NCI-H345 (cell line): ENCODE measurements at regions not wholly inside any gene's neighbourhood (a gene's known extent, or its start where the extent isn't known, plus 50 kb on each side); places are given as distances from the start of the nearest gene placed in this dataset.
A peak's percentile ranks its signal among the peaks of the same experiment; 100 is the strongest.

Experiments used
- DNase-seq: peaks from one replicate; lab custom pipeline; 2025; lab: John Stamatoyannopoulos, UW

- no peak for DNase-seq
Observed at GRCh38 chr21:37967036-37967435, 50.8 kb upstream of the KCNJ6 start.

DNA sequence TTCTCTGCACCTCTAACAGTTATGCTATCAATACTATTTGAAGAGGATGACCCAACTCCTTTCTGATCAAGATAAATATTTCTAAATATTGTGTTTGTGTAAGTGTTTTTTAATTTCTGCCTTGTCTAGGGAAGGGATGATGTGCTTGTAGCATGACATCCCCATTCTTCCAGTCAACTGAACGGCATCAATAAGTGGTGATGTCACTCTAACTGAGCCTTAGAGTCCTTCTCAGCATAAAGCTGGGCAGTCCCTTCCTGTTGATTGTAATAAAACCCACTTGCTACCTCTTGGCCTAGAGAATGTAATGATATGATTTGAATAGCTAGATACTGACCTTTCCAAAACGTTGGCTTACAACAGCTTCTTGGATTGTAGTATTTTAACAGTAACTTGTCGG lies 52.5 kb upstream of the KCNJ6 start:
- DNase-seq, result no peak

DNA sequence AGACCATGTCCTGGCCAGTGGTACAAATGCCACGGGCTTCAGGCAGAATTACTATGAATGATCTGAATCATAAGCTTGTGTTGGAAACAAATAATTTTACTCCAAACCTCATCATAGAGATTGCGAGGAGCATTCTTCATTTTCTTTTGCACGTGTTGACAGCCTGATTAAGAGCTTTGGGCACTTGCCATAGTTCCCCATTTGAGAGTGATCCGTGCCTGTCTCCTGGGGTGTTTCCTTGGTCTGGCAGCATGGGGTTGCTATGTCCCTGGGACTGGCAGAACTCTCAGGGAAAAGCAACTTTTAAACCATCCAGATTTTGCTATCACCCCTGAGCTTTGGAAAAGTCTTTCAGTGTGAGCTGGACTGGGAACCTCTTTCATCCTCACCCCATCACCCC lies 54.3 kb upstream of the KCNJ6 start:
- DNase-seq, result no peak

GRCh38 chr21:37971390-37971950 lies 55.2 kb upstream of the KCNJ6 start:
- no peak for DNase-seq

DNA sequence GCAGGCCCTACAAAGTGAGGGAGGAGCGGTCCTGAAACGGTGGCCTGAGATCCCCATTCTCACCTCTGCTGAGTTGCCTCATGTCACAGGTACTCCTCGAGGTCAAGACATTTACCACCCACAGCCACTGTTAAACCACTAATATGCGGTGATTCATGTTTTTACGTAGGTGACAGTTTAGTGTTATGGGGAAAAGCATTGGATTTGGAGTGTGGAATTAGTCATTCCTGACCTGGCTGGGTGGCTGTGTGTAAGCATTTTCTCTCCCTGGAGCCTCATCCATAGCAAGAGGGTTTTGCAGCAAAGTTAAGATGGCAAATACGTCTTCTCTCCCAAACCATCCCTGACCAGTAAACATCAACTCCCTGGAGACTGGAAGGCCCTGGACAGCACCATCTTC lies 57.8 kb upstream of the KCNJ6 start:
- no peak for DNase-seq

- no peak for DNase-seq
Observed at GRCh38 chr21:37982496-37983318, 66.5 kb upstream of the KCNJ6 start.

GRCh38 chr21:37983336-37984095 lies 67.3 kb upstream of the KCNJ6 start:
- no peak for DNase-seq

GRCh38 chr21:37984416-37984815 lies 68.2 kb upstream of the KCNJ6 start:
- no peak for DNase-seq

GRCh38 chr21:37986000-37986399 lies 69.7 kb upstream of the KCNJ6 start:
- DNase-seq, result no peak

DNA sequence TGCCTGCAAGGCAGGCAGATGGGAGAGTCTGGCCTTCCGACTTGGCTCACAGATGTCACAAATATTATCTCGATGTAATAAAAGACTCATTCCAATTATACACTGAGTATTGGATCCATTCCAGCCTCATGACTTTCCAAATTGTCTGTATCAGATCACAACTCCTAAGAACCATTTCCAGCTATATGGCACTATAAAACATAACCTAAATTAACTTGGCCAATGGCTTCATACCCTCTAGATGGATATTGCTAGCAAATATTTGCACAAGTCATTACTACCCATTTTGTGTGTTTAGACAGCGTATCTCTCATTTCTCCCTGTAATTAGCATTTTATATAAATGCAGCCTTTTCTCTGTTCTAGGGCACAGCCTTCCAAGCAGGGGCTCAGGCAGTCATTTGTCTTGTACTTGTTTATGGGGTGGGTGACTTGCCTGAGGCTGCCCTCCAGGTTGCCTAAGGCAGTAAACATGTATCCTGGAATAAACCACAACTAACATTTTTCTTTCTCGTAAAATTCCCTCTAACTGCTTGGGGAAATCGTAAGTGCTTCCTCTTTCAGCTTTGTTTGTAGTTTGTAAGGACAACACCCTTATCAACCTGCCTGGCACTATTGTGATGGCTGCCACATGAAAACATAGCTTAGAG lies 70.6 kb upstream of the KCNJ6 start:
- DNase-seq, result peak; percentile 54

- DNase-seq, result no peak
Observed at GRCh38 chr21:37987668-37988067, 71.4 kb upstream of the KCNJ6 start.

GRCh38 chr21:37993071-37993470 lies 76.8 kb upstream of the KCNJ6 start:
- no peak for DNase-seq

DNA sequence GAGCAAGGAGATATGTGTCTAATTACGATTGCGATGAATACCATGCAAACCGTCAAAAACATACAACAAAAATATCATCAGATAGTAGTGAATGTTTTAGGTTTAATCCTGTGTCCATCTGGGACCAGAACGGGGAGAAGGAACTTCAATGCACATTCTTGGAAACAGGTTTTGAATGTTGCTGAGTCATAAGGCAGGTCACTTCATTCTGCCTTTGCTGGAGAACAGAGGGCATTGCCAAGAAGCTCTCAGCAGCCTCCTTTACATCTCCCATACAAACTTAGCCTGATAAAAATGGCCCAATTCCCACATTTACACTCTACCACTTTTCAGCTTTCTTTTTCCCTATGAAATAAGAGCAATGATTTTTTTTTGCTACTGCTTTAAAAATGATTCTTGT lies 78.0 kb upstream of the KCNJ6 start:
- DNase-seq, result no peak

GRCh38 chr21:38012672-38013071 lies 96.4 kb upstream of the KCNJ6 start:
- no peak for DNase-seq

DNA sequence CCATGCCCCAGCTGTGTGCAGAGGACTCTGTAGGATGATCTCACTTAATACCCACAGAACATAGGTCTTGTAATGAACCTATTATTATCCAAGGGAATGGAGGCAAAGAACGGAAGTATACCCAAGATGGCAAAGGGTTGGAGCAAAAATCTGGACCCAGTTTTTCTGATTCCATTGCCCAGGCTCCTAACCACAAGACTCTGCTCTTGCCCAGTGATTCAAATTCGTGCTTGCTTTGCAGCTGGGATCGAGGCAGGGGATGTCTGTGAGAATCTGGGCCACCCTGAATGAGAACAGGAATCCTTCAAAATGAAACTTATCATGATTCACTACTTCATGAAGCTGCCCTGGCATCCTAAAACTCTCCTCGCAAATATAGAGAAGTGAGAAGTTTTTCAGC lies 97.5 kb upstream of the KCNJ6 start:
- no peak for DNase-seq

DNA sequence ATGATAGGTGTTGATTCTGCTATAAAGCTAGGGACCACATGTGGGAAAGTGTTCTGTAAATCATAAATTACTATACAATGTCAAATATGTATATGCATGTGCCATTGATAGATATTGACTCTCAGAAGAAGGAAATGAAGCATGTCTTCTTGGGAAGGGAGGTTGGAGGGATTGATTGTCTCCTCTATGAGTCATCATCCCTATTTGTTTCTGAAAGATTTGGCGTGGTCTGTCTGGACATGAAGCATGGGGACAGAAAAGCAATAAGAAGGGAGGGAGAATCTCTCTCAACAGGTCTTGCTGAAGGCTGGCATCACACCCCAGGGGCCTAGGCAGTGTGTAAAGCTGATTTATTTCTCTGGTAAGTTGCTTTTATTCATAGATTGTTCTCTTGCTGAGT lies 98.0 kb upstream of the KCNJ6 start:
- DNase-seq, result no peak

DNA sequence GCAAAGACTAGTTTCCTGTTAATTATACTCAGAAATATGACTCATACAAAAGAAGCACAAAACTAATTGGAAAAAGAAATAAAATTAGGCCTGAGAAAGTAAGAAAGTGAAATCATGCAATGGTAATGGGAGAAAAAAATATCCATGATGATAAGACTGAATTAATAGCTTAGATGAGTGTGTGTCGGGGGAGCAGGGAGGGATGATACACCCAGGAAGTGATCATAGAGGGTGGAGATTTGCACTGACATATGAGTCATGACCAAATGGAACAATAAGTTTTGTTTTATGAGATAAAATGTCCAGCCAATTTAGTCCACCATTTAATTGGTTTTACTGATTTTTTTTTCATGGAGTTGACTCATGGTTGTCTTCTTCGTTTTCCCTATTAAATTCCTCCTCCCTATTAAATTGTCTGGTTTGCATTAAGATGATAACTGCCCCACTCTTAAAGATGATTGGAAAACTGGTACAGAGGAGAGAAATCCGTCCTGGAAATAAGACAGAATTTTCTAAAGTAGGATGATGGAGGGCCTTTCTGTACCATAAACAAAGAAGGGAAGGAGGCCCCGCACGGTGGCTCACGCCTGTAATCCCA lies 111.7 kb upstream of the KCNJ6 start:
- DNase-seq, result no peak

GRCh38 chr21:38032082-38032801 lies 116.0 kb upstream of the KCNJ6 start:
- no peak for DNase-seq

DNA sequence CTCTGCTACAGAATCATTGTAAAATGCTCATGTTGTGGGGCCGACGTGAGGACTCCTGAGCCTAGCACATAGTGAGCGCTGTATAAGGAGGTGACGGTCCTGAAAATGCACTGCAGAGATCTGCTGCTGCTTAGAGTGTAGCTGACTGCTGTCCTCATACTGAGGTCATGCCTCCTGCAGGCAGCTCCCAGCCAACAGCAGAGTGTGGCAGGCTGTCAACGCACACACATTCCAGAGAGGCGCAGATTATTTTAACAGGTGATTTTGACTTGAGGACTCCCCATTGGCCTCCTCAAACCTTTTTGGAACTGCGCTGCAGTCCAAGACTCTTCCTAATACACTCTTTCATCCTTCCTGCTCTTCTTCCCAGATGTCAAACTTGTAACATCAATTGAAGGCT lies 119.8 kb upstream of the KCNJ6 start:
- no peak for DNase-seq

GRCh38 chr21:38037416-38037815 lies 121.2 kb upstream of the KCNJ6 start:
- DNase-seq, result no peak

DNA sequence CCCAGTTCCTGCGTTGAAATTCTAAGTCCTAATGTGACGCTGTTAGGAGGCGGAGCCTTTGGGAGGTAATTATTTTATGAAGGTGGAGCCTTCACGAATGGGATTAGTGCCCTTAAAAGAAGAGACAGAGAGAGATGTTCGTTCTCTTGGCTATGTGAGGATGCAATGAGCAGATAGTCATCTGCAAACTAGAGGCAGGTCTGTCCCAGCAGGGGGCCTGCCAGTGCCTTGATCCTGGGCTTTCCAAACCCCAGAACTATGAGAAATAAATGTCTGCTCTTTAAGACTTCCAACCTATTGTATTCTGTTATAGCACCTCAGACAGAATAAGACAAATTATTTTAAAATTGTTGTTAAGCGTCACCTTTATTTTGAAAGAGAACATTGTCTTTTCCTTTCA lies 123.1 kb upstream of the KCNJ6 start:
- DNase-seq, result no peak

GRCh38 chr21:38039841-38040240 lies 123.6 kb upstream of the KCNJ6 start:
- DNase-seq, result no peak
